HPDE6-E6E7 (cell line): ENCODE measurements at regions not wholly inside any gene's neighbourhood (a gene's known extent, or its start where the extent isn't known, plus 50 kb on each side); places are given as distances from the start of the nearest gene placed in this dataset.

ENCODE experiments used
- DNase-seq: peaks from one replicate; pipeline ENCODE4 v3.0.0; 2011; ENCODE audit warnings: missing footprints; ENCODE audit errors: extremely low spot score

- DNase-seq: no peak
These were observed 68.1 kb upstream of the TLE3 start for GRCh38 chr15:70165716-70166284.

GRCh38 chr15:70164910-70165715 lies 67.4 kb upstream of the TLE3 start:
- DNase-seq: no peak

GRCh38 chr15:70164156-70164900 lies 66.6 kb upstream of the TLE3 start:
- DNase-seq: no peak

GRCh38 chr15:70160803-70161565 lies 63.3 kb upstream of the TLE3 start:
- no peak for DNase-seq

GRCh38 chr15:70160267-70160666 lies 62.5 kb upstream of the TLE3 start:
- no peak for DNase-seq

- no peak for DNase-seq
These were observed 61.9 kb upstream of the TLE3 start for GRCh38 chr15:70159713-70160009.

GRCh38 chr15:70159001-70159712 lies 61.4 kb upstream of the TLE3 start:
- no peak for DNase-seq

GRCh38 chr15:70158309-70159000 lies 60.7 kb upstream of the TLE3 start:
- no peak for DNase-seq

- DNase-seq: no peak
These were observed 59.1 kb upstream of the TLE3 start for GRCh38 chr15:70156671-70157271.

- DNase-seq: no peak
These were observed 57.1 kb upstream of the TLE3 start for GRCh38 chr15:70154718-70155347.

GRCh38 chr15:70153921-70154717 lies 56.4 kb upstream of the TLE3 start:
- DNase-seq: no peak

- DNase-seq: no peak
These were observed 54.4 kb upstream of the TLE3 start for GRCh38 chr15:70152070-70152480.

- DNase-seq: no peak
These were observed 53.7 kb upstream of the TLE3 start for GRCh38 chr15:70151462-70151861.

GRCh38 chr15:70151003-70151402 lies 53.3 kb upstream of the TLE3 start:
- no peak for DNase-seq

GRCh38 chr15:70150405-70150747 lies 52.7 kb upstream of the TLE3 start:
- no peak for DNase-seq

- DNase-seq: no peak
These were observed 52.1 kb upstream of the TLE3 start for GRCh38 chr15:70149667-70150404.

GRCh38 chr15:70147778-70148177 lies 50.1 kb upstream of the TLE3 start:
- DNase-seq: no peak
